ENCODE measurements at regions not wholly inside any gene's neighbourhood (a gene's known extent, or its start where the extent isn't known, plus 50 kb on each side); places are given as distances from the start of the nearest gene placed in this dataset.

GRCh38 chr18:11392980-11393885 is 216.2 kb upstream of the SLC35G4 start:
- H3K27me3 ChIP-seq = no peaks in the 10 kb centered on the region
- H3K4me1 ChIP-seq (ENCODE audit: insufficient read depth) = peaks cover 2% of the 10 kb centered on the region
- intact Hi-C loops (cut with DNase I) = no loop called here
- TF ChIP-seq CTCF (IDR thresholded peaks at IDR 0.05) (no peak), POLR2A (IDR thresholded peaks at IDR 0.05) (no peak), EP300 (IDR thresholded peaks at IDR 0.05) (no peak)
- H3K27ac ChIP-seq = no peak overlapping the region
- H3K4me3 ChIP-seq = no peak overlapping the region
- H3K9me3 ChIP-seq = no peaks in the 10 kb centered on the region
- peak in 2 of 5 donors; percentile 33 to 34 for DNase-seq
- 26 to 39% (median 39%) methylated on average over 9 of the region's 9 CpGs for WGBS, 3 donors
- H3K36me3 ChIP-seq = no peaks in the 10 kb centered on the region

GRCh38 chr18:11392292-11392691 is 217.1 kb upstream of the SLC35G4 start:
- intact Hi-C loops (cut with DNase I) = no loop called here
- WGBS, 3 donors = 87 to 92% (median 91%) methylated on average over 6 of the region's 6 CpGs

GRCh38 chr18:11391661-11392060 is 217.7 kb upstream of the SLC35G4 start:
- TF ChIP-seq EP300 (IDR thresholded peaks at IDR 0.05) (no peak), CTCF (IDR thresholded peaks at IDR 0.05) (no peak), POLR2A (IDR thresholded peaks at IDR 0.05) (no peak)
- Histone ChIP-seq H3K4me3 (no peak overlapping the region), H3K27ac (no peak overlapping the region), H3K27me3 (no peaks in the 10 kb centered on the region), H3K4me1 (ENCODE audit: insufficient read depth) (peaks cover 2% of the 10 kb centered on the region), H3K9me3 (no peaks in the 10 kb centered on the region), H3K36me3 (no peaks in the 10 kb centered on the region)
- intact Hi-C loops (cut with DNase I) = no loop called here
- WGBS, 3 donors = 83 to 91% (median 84%) methylated on average over 6 of the region's 6 CpGs
- DNase-seq = no peak

More at GRCh38 chr18:11392292-11392691, 217.1 kb upstream of the SLC35G4 start:
- peaks cover 2% of the 10 kb centered on the region for H3K4me1 ChIP-seq (ENCODE audit: insufficient read depth)
- no peak overlapping the region for H3K27ac ChIP-seq
- no peaks in the 10 kb centered on the region for H3K36me3 ChIP-seq
- no peaks in the 10 kb centered on the region for H3K9me3 ChIP-seq
- H3K27me3 ChIP-seq = no peaks in the 10 kb centered on the region
- no peak overlapping the region for H3K4me3 ChIP-seq
- TF ChIP-seq EP300 (IDR thresholded peaks at IDR 0.05) = no peak
- TF ChIP-seq POLR2A (IDR thresholded peaks at IDR 0.05) = no peak
- no peak for TF ChIP-seq CTCF (IDR thresholded peaks at IDR 0.05)
- DNase-seq = no peak

- Histone ChIP-seq H3K9me3 (no peaks in the 10 kb centered on the region), H3K4me3 (no peak overlapping the region), H3K36me3 (no peaks in the 10 kb centered on the region), H3K4me1 (ENCODE audit: insufficient read depth) (peaks cover 2% of the 10 kb centered on the region), H3K27me3 (no peaks in the 10 kb centered on the region), H3K27ac (no peak overlapping the region)
- intact Hi-C loops (cut with DNase I) = no loop called here
- WGBS, 3 donors = 79 to 83% (median 83%) methylated on average over 10 of the region's 10 CpGs
- no peak for TF ChIP-seq CTCF (IDR thresholded peaks at IDR 0.05)
- no peak for TF ChIP-seq POLR2A (IDR thresholded peaks at IDR 0.05)
- no peak for DNase-seq
These were observed 220.4 kb upstream of the SLC35G4 start for GRCh38 chr18:11388755-11389680.

Measured in ovary (tissue), 7 donors.